Muscle of leg (tissue), 3 donors: ENCODE measurements at regions not wholly inside any gene's neighbourhood (a gene's known extent, or its start where the extent isn't known, plus 50 kb on each side); places are given as distances from the start of the nearest gene placed in this dataset.

Experiments
- DNase-seq: peaks from one replicate; pipeline ENCODE4 v3.0.0; 2013
- H3K27ac ChIP-seq: one replicate; pipeline ENCODE4 v1.5.1; 2013; ENCODE audit warnings: mild to moderate bottlenecking, low read length, control low read depth
- H3K27me3 ChIP-seq: one replicate; pipeline ENCODE4 v1.6.1; 2013; ENCODE audit warnings: low read length; ENCODE audit not compliant: control insufficient read depth, insufficient read depth
- H3K36me3 ChIP-seq: one replicate; pipeline ENCODE4 v1.6.1; 2013; ENCODE audit warnings: low read length; ENCODE audit not compliant: control insufficient read depth, insufficient read depth
- H3K4me1 ChIP-seq: one replicate; pipeline ENCODE4 v1.6.1; 2013; ENCODE audit warnings: low read length; ENCODE audit not compliant: control insufficient read depth, insufficient read depth
- H3K4me3 ChIP-seq: one replicate; pipeline ENCODE4 v1.5.1; 2013; ENCODE audit warnings: low read length, control low read depth
- H3K9me3 ChIP-seq: replicated peaks from 2 replicates; pipeline ENCODE4 v1.6.1; 2013; ENCODE audit warnings: low read depth, low read length; ENCODE audit not compliant: control insufficient read depth
- WGBS: methylation state at CpG from one replicate; pipeline ENCODE4 v1.1.5; 2013; ENCODE audit warnings: missing lambda C conversion rate; ENCODE audit not compliant: insufficient coverage; 5-methylcytosine and 5-hydroxymethylcytosine counted together

GRCh38 chr1:177812650-177813049 is 157.2 kb downstream of the SEC16B start:
- no peak for DNase-seq
- H3K4me3 ChIP-seq = no peak overlapping the region
- no peak overlapping the region for H3K27ac ChIP-seq
- no peaks in the 10 kb centered on the region for H3K27me3 ChIP-seq
- peaks cover 2% of the 10 kb centered on the region for H3K4me1 ChIP-seq
- WGBS = 93% methylated on average over 13 of the region's 13 CpGs
- H3K36me3 ChIP-seq = no peaks in the 10 kb centered on the region
- no peaks in the 10 kb centered on the region for H3K9me3 ChIP-seq

- peaks cover 2% of the 10 kb centered on the region for H3K4me1 ChIP-seq
- no peak for DNase-seq
- H3K27me3 ChIP-seq = no peaks in the 10 kb centered on the region
- no peaks in the 10 kb centered on the region for H3K36me3 ChIP-seq
- no peak overlapping the region for H3K27ac ChIP-seq
- 13% methylated on average over 2 of the region's 3 CpGs for WGBS
- no peak overlapping the region for H3K4me3 ChIP-seq
- H3K9me3 ChIP-seq = no peaks in the 10 kb centered on the region
Observed at GRCh38 chr1:177812144-177812543, 157.7 kb downstream of the SEC16B start.

GRCh38 chr1:177811429-177811828 is 158.4 kb downstream of the SEC16B start:
- H3K27me3 ChIP-seq = no peaks in the 10 kb centered on the region
- no peak overlapping the region for H3K4me3 ChIP-seq
- whole genome bisulfite sequencing = 22% methylated on average over 3 of the region's 5 CpGs
- DNase-seq = peak; percentile 27
- H3K9me3 ChIP-seq = no peaks in the 10 kb centered on the region
- H3K27ac ChIP-seq = no peak overlapping the region
- peaks cover 2% of the 10 kb centered on the region for H3K4me1 ChIP-seq
- H3K36me3 ChIP-seq = no peaks in the 10 kb centered on the region

- no peak for DNase-seq
- Histone ChIP-seq H3K9me3 (no peaks in the 10 kb centered on the region), H3K36me3 (no peaks in the 10 kb centered on the region), H3K27ac (no peak overlapping the region), H3K4me1 (peaks cover 2% of the 10 kb centered on the region), H3K27me3 (no peaks in the 10 kb centered on the region), H3K4me3 (no peak overlapping the region)
- 61% methylated on average over 2 of the region's 5 CpGs for WGBS
Observed at GRCh38 chr1:177809819-177810218, 160.0 kb downstream of the SEC16B start.

- Histone ChIP-seq H3K27ac (no peak overlapping the region), H3K4me3 (no peak overlapping the region), H3K27me3 (no peaks in the 10 kb centered on the region), H3K36me3 (no peaks in the 10 kb centered on the region), H3K4me1 (no peaks in the 10 kb centered on the region), H3K9me3 (no peaks in the 10 kb centered on the region)
- no peak for DNase-seq
- 57% methylated on average over 1 of the region's 2 CpGs for WGBS
Observed at GRCh38 chr1:177802304-177802703, 167.6 kb downstream of the SEC16B start.

GRCh38 chr1:177801790-177802189 is 168.1 kb downstream of the SEC16B start:
- Histone ChIP-seq H3K36me3 (no peaks in the 10 kb centered on the region), H3K9me3 (no peaks in the 10 kb centered on the region), H3K4me3 (no peak overlapping the region), H3K27ac (no peak overlapping the region), H3K27me3 (no peaks in the 10 kb centered on the region), H3K4me1 (no peaks in the 10 kb centered on the region)
- 92% methylated on average over 2 of the region's 3 CpGs for WGBS
- no peak for DNase-seq

GRCh38 chr1:177800400-177801088 is 169.3 kb downstream of the SEC16B start:
- Histone ChIP-seq H3K27ac (no peak overlapping the region), H3K36me3 (no peaks in the 10 kb centered on the region), H3K27me3 (no peaks in the 10 kb centered on the region), H3K9me3 (no peaks in the 10 kb centered on the region), H3K4me1 (no peaks in the 10 kb centered on the region), H3K4me3 (no peak overlapping the region)
- DNase-seq = peak; percentile 13
- WGBS = 17% methylated on average over 1 of the region's 1 CpG

- Histone ChIP-seq H3K27me3 (no peaks in the 10 kb centered on the region), H3K36me3 (no peaks in the 10 kb centered on the region), H3K4me1 (no peaks in the 10 kb centered on the region), H3K27ac (no peak overlapping the region), H3K4me3 (no peak overlapping the region), H3K9me3 (no peaks in the 10 kb centered on the region)
- DNase-seq = peak; percentile 15
- 86% methylated on average over 2 of the region's 4 CpGs for WGBS
Observed at GRCh38 chr1:177799746-177800145, 170.1 kb downstream of the SEC16B start.

- no peaks in the 10 kb centered on the region for H3K4me1 ChIP-seq
- WGBS = 71% methylated on average over 1 of the region's 3 CpGs
Observed at GRCh38 chr1:177798614-177799013, 171.2 kb downstream of the SEC16B start.

GRCh38 chr1:177796561-177796960 is 173.3 kb downstream of the SEC16B start:
- Histone ChIP-seq H3K27ac (no peak overlapping the region), H3K27me3 (no peaks in the 10 kb centered on the region), H3K36me3 (no peaks in the 10 kb centered on the region), H3K9me3 (no peaks in the 10 kb centered on the region), H3K4me1 (no peaks in the 10 kb centered on the region), H3K4me3 (no peak overlapping the region)
- WGBS = no CpG with 5 or more reads among the region's 2 CpGs
- DNase-seq = no peak

More at GRCh38 chr1:177798614-177799013, 171.2 kb downstream of the SEC16B start:
- no peaks in the 10 kb centered on the region for H3K9me3 ChIP-seq
- H3K4me3 ChIP-seq = no peak overlapping the region
- no peak overlapping the region for H3K27ac ChIP-seq
- DNase-seq = no peak
- no peaks in the 10 kb centered on the region for H3K36me3 ChIP-seq
- no peaks in the 10 kb centered on the region for H3K27me3 ChIP-seq
